NCI-H226 (cell line): ENCODE measurements at regions not wholly inside any gene's neighbourhood (a gene's known extent, or its start where the extent isn't known, plus 50 kb on each side); places are given as distances from the start of the nearest gene placed in this dataset.
"Not testable (repeated sequence)": the region's sequence is repeated elsewhere in the genome, so short reads cannot be mapped to it uniquely, and the experiment has no call there.

Source experiments
- DNase-seq: peaks from one replicate; pipeline ENCODE4 v3.0.0-alpha.2; 2015

- DNase-seq: no peak
Observed at GRCh38 chr3:124140746-124141145, 148.8 kb upstream of the ROPN1 start.

GRCh38 chr3:124142389-124142970, 150.6 kb upstream of the ROPN1 start:
- no peak for DNase-seq

GRCh38 chr3:124143047-124143446, 151.1 kb upstream of the ROPN1 start:
- no peak for DNase-seq

GRCh38 chr3:124144035-124144814, 152.3 kb upstream of the ROPN1 start:
- no peak for DNase-seq

GRCh38 chr3:124147429-124147828, 155.5 kb upstream of the ROPN1 start:
- DNase-seq: no peak

GRCh38 chr3:124147946-124148345, 156.0 kb upstream of the ROPN1 start:
- DNase-seq: no peak

GRCh38 chr3:124149081-124149480, 157.2 kb upstream of the ROPN1 start:
- no peak for DNase-seq

- DNase-seq: no peak
Observed at GRCh38 chr3:124149771-124150170, 157.8 kb upstream of the ROPN1 start.

- not testable (repeated sequence) for DNase-seq
Observed at GRCh38 chr3:124152891-124153290, 161.0 kb upstream of the ROPN1 start.

GRCh38 chr3:124156866-124157712, 165.2 kb upstream of the ROPN1 start:
- DNase-seq: no peak

- DNase-seq: no peak
Observed at GRCh38 chr3:124157748-124158147, 165.8 kb upstream of the ROPN1 start.

- DNase-seq: no peak
Observed at GRCh38 chr3:124158168-124158881, 166.4 kb upstream of the ROPN1 start.

GRCh38 chr3:124161448-124161847, 169.5 kb upstream of the ROPN1 start:
- DNase-seq: no peak

GRCh38 chr3:124163689-124164088, 171.8 kb upstream of the ROPN1 start:
- no peak for DNase-seq

GRCh38 chr3:124168271-124168670, 176.3 kb upstream of the ROPN1 start:
- DNase-seq: no peak

- no peak for DNase-seq
Observed at GRCh38 chr3:124172283-124172682, 180.4 kb upstream of the ROPN1 start.

GRCh38 chr3:124172816-124173215, 180.9 kb upstream of the ROPN1 start:
- DNase-seq: no peak

GRCh38 chr3:124174476-124174875, 182.6 kb upstream of the ROPN1 start:
- no peak for DNase-seq

GRCh38 chr3:124174910-124175874, 183.3 kb upstream of the ROPN1 start:
- no peak for DNase-seq

- no peak for DNase-seq
Observed at GRCh38 chr3:124177071-124177470, 185.1 kb upstream of the ROPN1 start.

- DNase-seq: no peak
Observed at GRCh38 chr3:124178531-124178930, 186.6 kb upstream of the ROPN1 start.

GRCh38 chr3:124200407-124200806, 208.5 kb upstream of the ROPN1 start:
- DNase-seq: no peak
